SK-N-SH (cell line): ENCODE measurements at regions not wholly inside any gene's neighbourhood (a gene's known extent, or its start where the extent isn't known, plus 50 kb on each side); places are given as distances from the start of the nearest gene placed in this dataset.

ENCODE experiments used
- CTCF ChIA-PET: fragments of 300-600, 350-600 bp; formaldehyde crosslinking; extraction: SDS; loops from one replicate; lab custom pipeline; 2021; lab: Yijun Ruan, JAX
- POLR2A ChIA-PET: fragments of 350-600 bp; sonication (Branson Sonifier 250); formaldehyde crosslinking; extraction: SDS; loops from one replicate; lab custom pipeline; 2020; ENCODE audit warnings: antibody characterized with exemption, inconsistent platforms; lab: Yijun Ruan, JAX
- DNase-seq: peaks from one replicate; pipeline ENCODE4 v3.0.0; 2012
- H2AFZ ChIP-seq: fragments of 200-600 bp; sonication (generic); 2 replicates; pipeline ENCODE4 v1.8.1; 2016; ENCODE audit warnings: antibody characterized with exemption, mild to moderate bottlenecking, low read depth
- H3F3A ChIP-seq: fragments of 200-600 bp; sonication (generic); replicated peaks from 2 replicates; pipeline ENCODE3; 2016; ENCODE audit warnings: antibody characterized with exemption, mild to moderate bottlenecking; ENCODE audit not compliant: insufficient read depth
- H3K27ac ChIP-seq, 2 experiments: fragments of 200-500 bp in 1 of 2; fragments of 200-600 bp in 1 of 2; sonication (Bioruptor generic) in 1 of 2; sonication (generic), shearing (Covaris generic) in 1 of 2; 2 replicates each; pipeline versions ENCODE4 v1.5.1 to v1.6.1; 2014 to 2016; ENCODE audit warnings: low read depth in 2 of 2, inconsistent platforms in 1 of 2, low read length in 1 of 2, mild to moderate bottlenecking in 1 of 2, mixed read lengths in 1 of 2
- H3K27me3 ChIP-seq: fragments of 200-600 bp; sonication (generic), shearing (Covaris generic); 2 replicates; pipeline ENCODE4 v1.6.1; 2016; ENCODE audit warnings: mixed run types; ENCODE audit not compliant: insufficient read depth
- H3K36me3 ChIP-seq, 2 experiments: fragments of 200-500 bp in 1 of 2; fragments of 200-600 bp in 1 of 2; sonication (Bioruptor generic) in 1 of 2; sonication (generic) in 1 of 2; replicated peaks in 1 of 2; 2 replicates each; pipeline versions ENCODE3 to v1.5.1; 2014 to 2016; ENCODE audit warnings: low read length in 1 of 2, mild to moderate bottlenecking in 1 of 2; ENCODE audit not compliant: insufficient read depth in 2 of 2, control insufficient read depth in 1 of 2
- H3K4me1 ChIP-seq, 2 experiments: fragments of 200-500 bp in 1 of 2; fragments of 200-600 bp in 1 of 2; sonication (Bioruptor generic) in 1 of 2; sonication (generic), shearing (Covaris generic) in 1 of 2; 2 replicates each; pipeline versions ENCODE4 v1.5.1 to v1.6.1; 2014 to 2016; ENCODE audit warnings: low read depth in 1 of 2, low read length in 1 of 2, mixed run types in 1 of 2; ENCODE audit not compliant: insufficient read depth in 2 of 2, control insufficient read depth in 1 of 2
- H3K4me2 ChIP-seq: fragments of 200-600 bp; sonication (generic), shearing (Covaris generic); 2 replicates; pipeline ENCODE4 v1.6.1; 2017; ENCODE audit warnings: mixed run types
- H3K4me3 ChIP-seq, 2 experiments: fragments of 200-500 bp in 1 of 2; fragments of 200-600 bp in 1 of 2; sonication (Bioruptor generic) in 1 of 2; sonication (generic), shearing (Covaris generic) in 1 of 2; 2 replicates each; pipeline versions ENCODE4 v1.5.1 to v1.8.1; 2014 to 2016; ENCODE audit warnings: low read depth in 2 of 2, inconsistent platforms in 1 of 2, low read length in 1 of 2, mild to moderate bottlenecking in 1 of 2, mixed read lengths in 1 of 2, moderate library complexity in 1 of 2
- H3K79me2 ChIP-seq: fragments of 200-600 bp; sonication (generic); 2 replicates; pipeline ENCODE4 v1.8.1; 2017; ENCODE audit warnings: mild to moderate bottlenecking; ENCODE audit not compliant: insufficient read depth
- H3K9ac ChIP-seq: fragments of 200-600 bp; sonication (generic); 2 replicates; pipeline ENCODE4 v1.6.1; 2017; ENCODE audit warnings: mixed run types
- H3K9me2 ChIP-seq: fragments of 200-600 bp; sonication (generic); 2 replicates; pipeline ENCODE4 v1.6.1; 2017; ENCODE audit warnings: mixed run types
- H3K9me3 ChIP-seq: fragments of 200-600 bp; sonication (generic); 2 replicates; pipeline ENCODE4 v1.6.1; 2017; ENCODE audit warnings: mixed run types, mild to moderate bottlenecking, moderate library complexity
- H4K20me1 ChIP-seq: fragments of 200-600 bp; sonication (generic); 2 replicates; pipeline ENCODE4 v1.6.1; 2017; ENCODE audit warnings: mild to moderate bottlenecking, mixed run types; ENCODE audit not compliant: insufficient read depth
- CHD2 ChIP-seq: fragments of 150-350 bp; IDR thresholded peaks from 2 replicates; pipeline ENCODE4 v1.6.1; 2018; ENCODE audit warnings: low read length; ENCODE audit not compliant: partially characterized antibody
- ELF1 ChIP-seq: IDR thresholded peaks from 2 replicates; pipeline ENCODE4 v1.4.0; 2012
- EP300 ChIP-seq, 2 experiments: IDR thresholded peaks; 2 replicates each; pipeline versions ENCODE4 v1.4.0 to v1.6.1; 2012; ENCODE audit warnings: borderline replicate concordance in 1 of 2, low read depth in 1 of 2, low read length in 1 of 2
- EZH2phosphoT487 ChIP-seq: fragments of 200-600 bp; sonication (generic); IDR thresholded peaks from 2 replicates; pipeline ENCODE4 v1.6.1; 2017; ENCODE audit warnings: low read depth, mixed run types, mild to moderate bottlenecking, antibody characterized with exemption, moderate library complexity, borderline replicate concordance
- FOXJ3 ChIP-seq: sonication (generic); formaldehyde crosslinking; IDR thresholded peaks from 2 replicates; pipeline ENCODE4 v1.5.1; 2020; ENCODE audit warnings: mild to moderate bottlenecking, missing genetic modification reagents
- FOXM1 ChIP-seq: IDR thresholded peaks from 2 replicates; pipeline ENCODE4 v1.4.0; 2012; ENCODE audit warnings: low read depth, mild to moderate bottlenecking
- GATA2 ChIP-seq: sonication (generic); formaldehyde crosslinking; IDR thresholded peaks from 2 replicates; pipeline ENCODE4 v1.5.0; 2020; ENCODE audit warnings: mild to moderate bottlenecking, missing genetic modification reagents
- MEF2A ChIP-seq: IDR thresholded peaks from 2 replicates; pipeline ENCODE4 v1.4.0; 2012; ENCODE audit warnings: low read depth, borderline replicate concordance
- RCOR1 ChIP-seq: fragments of 150-350 bp; IDR thresholded peaks from 2 replicates; pipeline ENCODE4 v1.6.1; 2017; ENCODE audit warnings: antibody characterized with exemption, low read length
- RFX5 ChIP-seq: IDR thresholded peaks from 2 replicates; pipeline ENCODE4 v1.6.1; 2012; ENCODE audit warnings: mild to moderate bottlenecking, improper control_type of control experiment, low read length
- RXRA ChIP-seq: IDR thresholded peaks from 2 replicates; pipeline ENCODE4 v1.4.0; 2012; ENCODE audit warnings: low read depth, mild to moderate bottlenecking, borderline replicate concordance
- SMC3 ChIP-seq: IDR thresholded peaks from 2 replicates; pipeline ENCODE4 v1.6.1; 2012; ENCODE audit warnings: low read depth, low read length, improper control_type of control experiment
- TEAD4 ChIP-seq: IDR thresholded peaks from 2 replicates; pipeline ENCODE4 v1.4.0; 2012; ENCODE audit warnings: mild to moderate bottlenecking, borderline replicate concordance; ENCODE audit not compliant: insufficient read depth
- YY1 ChIP-seq: IDR thresholded peaks from 2 replicates; pipeline ENCODE4 v1.4.0; 2012; ENCODE audit warnings: low read depth, mild to moderate bottlenecking
- WGBS: methylation state at CpG from one replicate; pipeline ENCODE4 v1.1.6; 2017; ENCODE audit warnings: low lambda C conversion rate; 5-methylcytosine and 5-hydroxymethylcytosine counted together
- TF ChIP-seq, protein P1 (sequence below): IDR thresholded peaks from 2 replicates; pipeline ENCODE4 v1.6.1; 2012; ENCODE audit warnings: mild to moderate bottlenecking, low read depth, low read length, moderate library complexity
- TF ChIP-seq, protein P2 (sequence below): fragments of 150-350 bp; IDR thresholded peaks from 2 replicates; pipeline ENCODE4 v1.6.1; 2017; ENCODE audit warnings: antibody characterized with exemption, low read length, low read depth, borderline replicate concordance
- TF ChIP-seq, protein P3 (sequence below): IDR thresholded peaks from 2 replicates; pipeline ENCODE4 v1.4.0; 2012; ENCODE audit warnings: low read depth, borderline replicate concordance
- TF ChIP-seq, protein P4 (sequence below): fragments of 200-600 bp; sonication (generic); IDR thresholded peaks from 2 replicates; pipeline ENCODE4 v1.6.1; 2017; ENCODE audit warnings: antibody characterized with exemption, mild to moderate bottlenecking, moderate library complexity

DNA sequence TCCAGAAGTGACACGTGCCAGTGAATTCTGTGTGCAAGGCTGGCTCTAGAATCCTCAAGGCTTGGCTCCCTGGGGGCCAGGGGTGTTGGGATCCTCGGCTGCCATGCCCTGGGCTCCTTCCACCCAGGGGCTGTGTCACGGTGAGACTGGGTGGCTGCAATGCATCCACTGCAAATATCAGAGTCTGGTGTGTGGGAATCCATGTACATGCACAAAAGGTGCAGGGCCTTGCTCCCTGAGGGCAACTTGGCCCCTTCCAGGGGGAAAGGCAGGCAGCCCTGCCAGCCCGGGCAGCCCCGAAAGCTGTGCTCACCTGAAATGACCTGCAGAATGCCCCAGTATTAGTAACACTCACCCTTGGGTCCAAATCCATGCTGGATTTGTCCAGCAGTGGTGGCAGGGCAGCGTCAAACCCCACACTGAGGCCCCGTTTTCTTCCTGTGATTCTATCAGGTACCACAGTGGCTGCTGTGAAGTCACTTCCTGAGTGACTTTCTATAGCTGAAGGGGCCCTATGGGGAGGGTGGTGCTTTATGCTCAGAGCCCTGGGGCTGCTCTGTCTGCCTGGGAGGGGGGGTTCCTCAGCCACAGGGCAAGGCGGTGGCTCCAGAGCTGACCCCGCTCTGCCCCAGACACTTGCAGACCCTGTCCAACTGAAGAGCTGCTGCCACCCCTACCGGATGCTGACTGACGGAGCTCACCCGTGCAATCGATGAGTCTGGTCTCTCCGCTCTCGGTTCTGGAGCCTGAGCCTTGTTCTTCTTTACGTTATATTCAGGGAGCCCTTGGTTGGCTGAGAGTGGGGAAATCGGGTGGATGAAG, 317.7 kb downstream of the GLRX3 start:
- Histone ChIP-seq H3K9me2 (no peaks in the 10 kb centered on the region), H3K27me3 (no peaks in the 10 kb centered on the region), H3K79me2 (no peaks in the 10 kb centered on the region), H3K4me1 (no peaks in the 10 kb centered on the region), H3F3A (no peaks in the 10 kb centered on the region), H3K4me2 (no peak overlapping the region), H3K4me3 (no peak overlapping the region), H3K27ac (no peak overlapping the region), H3K36me3 (no peaks in the 10 kb centered on the region), H3K9me3 (peaks cover 7% of the 10 kb centered on the region; the same call in 1 of the 2 replicates), H4K20me1 (no peaks in the 10 kb centered on the region), H2AFZ (no peak overlapping the region), H3K9ac (no peak overlapping the region)
- TF ChIP-seq, protein P1, sequence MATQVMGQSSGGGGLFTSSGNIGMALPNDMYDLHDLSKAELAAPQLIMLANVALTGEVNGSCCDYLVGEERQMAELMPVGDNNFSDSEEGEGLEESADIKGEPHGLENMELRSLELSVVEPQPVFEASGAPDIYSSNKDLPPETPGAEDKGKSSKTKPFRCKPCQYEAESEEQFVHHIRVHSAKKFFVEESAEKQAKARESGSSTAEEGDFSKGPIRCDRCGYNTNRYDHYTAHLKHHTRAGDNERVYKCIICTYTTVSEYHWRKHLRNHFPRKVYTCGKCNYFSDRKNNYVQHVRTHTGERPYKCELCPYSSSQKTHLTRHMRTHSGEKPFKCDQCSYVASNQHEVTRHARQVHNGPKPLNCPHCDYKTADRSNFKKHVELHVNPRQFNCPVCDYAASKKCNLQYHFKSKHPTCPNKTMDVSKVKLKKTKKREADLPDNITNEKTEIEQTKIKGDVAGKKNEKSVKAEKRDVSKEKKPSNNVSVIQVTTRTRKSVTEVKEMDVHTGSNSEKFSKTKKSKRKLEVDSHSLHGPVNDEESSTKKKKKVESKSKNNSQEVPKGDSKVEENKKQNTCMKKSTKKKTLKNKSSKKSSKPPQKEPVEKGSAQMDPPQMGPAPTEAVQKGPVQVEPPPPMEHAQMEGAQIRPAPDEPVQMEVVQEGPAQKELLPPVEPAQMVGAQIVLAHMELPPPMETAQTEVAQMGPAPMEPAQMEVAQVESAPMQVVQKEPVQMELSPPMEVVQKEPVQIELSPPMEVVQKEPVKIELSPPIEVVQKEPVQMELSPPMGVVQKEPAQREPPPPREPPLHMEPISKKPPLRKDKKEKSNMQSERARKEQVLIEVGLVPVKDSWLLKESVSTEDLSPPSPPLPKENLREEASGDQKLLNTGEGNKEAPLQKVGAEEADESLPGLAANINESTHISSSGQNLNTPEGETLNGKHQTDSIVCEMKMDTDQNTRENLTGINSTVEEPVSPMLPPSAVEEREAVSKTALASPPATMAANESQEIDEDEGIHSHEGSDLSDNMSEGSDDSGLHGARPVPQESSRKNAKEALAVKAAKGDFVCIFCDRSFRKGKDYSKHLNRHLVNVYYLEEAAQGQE: no peak
- no peak for TF ChIP-seq FOXJ3 (CRISPR knock-in tag)
- TF ChIP-seq EZH2phosphoT487: no peak
- TF ChIP-seq RXRA: no peak
- TF ChIP-seq, protein P2, sequence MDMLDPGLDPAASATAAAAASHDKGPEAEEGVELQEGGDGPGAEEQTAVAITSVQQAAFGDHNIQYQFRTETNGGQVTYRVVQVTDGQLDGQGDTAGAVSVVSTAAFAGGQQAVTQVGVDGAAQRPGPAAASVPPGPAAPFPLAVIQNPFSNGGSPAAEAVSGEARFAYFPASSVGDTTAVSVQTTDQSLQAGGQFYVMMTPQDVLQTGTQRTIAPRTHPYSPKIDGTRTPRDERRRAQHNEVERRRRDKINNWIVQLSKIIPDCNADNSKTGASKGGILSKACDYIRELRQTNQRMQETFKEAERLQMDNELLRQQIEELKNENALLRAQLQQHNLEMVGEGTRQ: no peak
- TF ChIP-seq CHD2: no peak
- TF ChIP-seq SMC3: no peak
- no peak for TF ChIP-seq GATA2 (CRISPR knock-in tag)
- no peak for TF ChIP-seq RFX5
- TF ChIP-seq FOXM1: no peak
- no peak for TF ChIP-seq MEF2A
- TF ChIP-seq ELF1: no peak
- ChIA-PET CTCF (interaction anchor here (0.7 kb wide), 1 partner anchor 113 kb away, joined by 3 read pairs; no protein-coding TSS in a partner anchor), POLR2A (no interaction called here)
- no peak for DNase-seq
- 32% methylated on average over 11 of the region's 17 CpGs for WGBS

DNA sequence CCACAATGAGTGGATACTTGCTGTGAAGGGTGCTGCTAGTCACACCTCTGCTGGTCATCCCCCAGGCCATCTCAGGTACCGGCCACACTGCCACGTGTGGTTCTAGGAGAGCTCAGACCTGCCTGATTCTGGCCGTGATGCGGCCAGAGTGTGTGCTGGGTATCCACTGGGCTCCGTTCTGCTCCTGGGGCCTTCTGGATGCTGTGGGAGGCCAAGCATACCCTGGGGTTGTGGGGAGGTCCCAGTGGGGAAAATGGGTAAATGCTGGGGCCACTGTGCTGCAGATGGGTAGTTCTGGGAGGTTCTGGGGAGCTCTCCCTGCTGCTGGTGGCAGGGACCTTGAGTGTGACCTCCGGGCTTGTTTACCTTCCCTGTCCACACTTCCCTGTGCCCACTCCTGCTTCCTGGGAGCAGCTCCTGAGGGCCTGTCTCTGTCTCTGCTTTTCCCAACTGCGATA, 318.4 kb downstream of the GLRX3 start:
- H3K79me2 ChIP-seq: no peaks in the 10 kb centered on the region
- no peaks in the 10 kb centered on the region for H3F3A ChIP-seq
- no peaks in the 10 kb centered on the region for H3K9me2 ChIP-seq
- no peak overlapping the region for H3K4me2 ChIP-seq
- CTCF ChIA-PET: interaction anchor here (0.7 kb wide), 1 partner anchor 114 kb away, joined by 3 read pairs; no protein-coding TSS in a partner anchor
- no peaks in the 10 kb centered on the region for H3K36me3 ChIP-seq
- no peak overlapping the region for H3K4me3 ChIP-seq
- H4K20me1 ChIP-seq: no peaks in the 10 kb centered on the region
- H2AFZ ChIP-seq: no peak overlapping the region
- no peaks in the 10 kb centered on the region for H3K27me3 ChIP-seq
- DNase-seq: no peak
- peaks cover 4% of the 10 kb centered on the region; the same call in 1 of the 2 replicates for H3K9me3 ChIP-seq
- no peak overlapping the region for H3K27ac ChIP-seq
- no peak overlapping the region for H3K9ac ChIP-seq
- H3K4me1 ChIP-seq: no peaks in the 10 kb centered on the region
- WGBS: 15% methylated on average over 5 of the region's 7 CpGs
- POLR2A ChIA-PET: no interaction called here
- no peak for TF ChIP-seq YY1
- TF ChIP-seq TEAD4: no peak
- no peak for TF ChIP-seq RFX5
- TF ChIP-seq, protein P3, sequence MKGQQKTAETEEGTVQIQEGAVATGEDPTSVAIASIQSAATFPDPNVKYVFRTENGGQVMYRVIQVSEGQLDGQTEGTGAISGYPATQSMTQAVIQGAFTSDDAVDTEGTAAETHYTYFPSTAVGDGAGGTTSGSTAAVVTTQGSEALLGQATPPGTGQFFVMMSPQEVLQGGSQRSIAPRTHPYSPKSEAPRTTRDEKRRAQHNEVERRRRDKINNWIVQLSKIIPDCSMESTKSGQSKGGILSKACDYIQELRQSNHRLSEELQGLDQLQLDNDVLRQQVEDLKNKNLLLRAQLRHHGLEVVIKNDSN: no peak
- no peak for TF ChIP-seq EZH2phosphoT487
- TF ChIP-seq RCOR1: no peak
- no peak for TF ChIP-seq EP300 (IDR thresholded peaks at IDR 0.05; ENCODE audit: borderline replicate concordance in 1 of 2, low read depth in 1 of 2, low read length in 1 of 2)
- TF ChIP-seq CHD2: no peak
- TF ChIP-seq, protein P4, sequence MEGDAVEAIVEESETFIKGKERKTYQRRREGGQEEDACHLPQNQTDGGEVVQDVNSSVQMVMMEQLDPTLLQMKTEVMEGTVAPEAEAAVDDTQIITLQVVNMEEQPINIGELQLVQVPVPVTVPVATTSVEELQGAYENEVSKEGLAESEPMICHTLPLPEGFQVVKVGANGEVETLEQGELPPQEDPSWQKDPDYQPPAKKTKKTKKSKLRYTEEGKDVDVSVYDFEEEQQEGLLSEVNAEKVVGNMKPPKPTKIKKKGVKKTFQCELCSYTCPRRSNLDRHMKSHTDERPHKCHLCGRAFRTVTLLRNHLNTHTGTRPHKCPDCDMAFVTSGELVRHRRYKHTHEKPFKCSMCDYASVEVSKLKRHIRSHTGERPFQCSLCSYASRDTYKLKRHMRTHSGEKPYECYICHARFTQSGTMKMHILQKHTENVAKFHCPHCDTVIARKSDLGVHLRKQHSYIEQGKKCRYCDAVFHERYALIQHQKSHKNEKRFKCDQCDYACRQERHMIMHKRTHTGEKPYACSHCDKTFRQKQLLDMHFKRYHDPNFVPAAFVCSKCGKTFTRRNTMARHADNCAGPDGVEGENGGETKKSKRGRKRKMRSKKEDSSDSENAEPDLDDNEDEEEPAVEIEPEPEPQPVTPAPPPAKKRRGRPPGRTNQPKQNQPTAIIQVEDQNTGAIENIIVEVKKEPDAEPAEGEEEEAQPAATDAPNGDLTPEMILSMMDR: no peak
